ENCODE measurements at regions not wholly inside any gene's neighbourhood (a gene's known extent, or its start where the extent isn't known, plus 50 kb on each side); places are given as distances from the start of the nearest gene placed in this dataset.

DNA sequence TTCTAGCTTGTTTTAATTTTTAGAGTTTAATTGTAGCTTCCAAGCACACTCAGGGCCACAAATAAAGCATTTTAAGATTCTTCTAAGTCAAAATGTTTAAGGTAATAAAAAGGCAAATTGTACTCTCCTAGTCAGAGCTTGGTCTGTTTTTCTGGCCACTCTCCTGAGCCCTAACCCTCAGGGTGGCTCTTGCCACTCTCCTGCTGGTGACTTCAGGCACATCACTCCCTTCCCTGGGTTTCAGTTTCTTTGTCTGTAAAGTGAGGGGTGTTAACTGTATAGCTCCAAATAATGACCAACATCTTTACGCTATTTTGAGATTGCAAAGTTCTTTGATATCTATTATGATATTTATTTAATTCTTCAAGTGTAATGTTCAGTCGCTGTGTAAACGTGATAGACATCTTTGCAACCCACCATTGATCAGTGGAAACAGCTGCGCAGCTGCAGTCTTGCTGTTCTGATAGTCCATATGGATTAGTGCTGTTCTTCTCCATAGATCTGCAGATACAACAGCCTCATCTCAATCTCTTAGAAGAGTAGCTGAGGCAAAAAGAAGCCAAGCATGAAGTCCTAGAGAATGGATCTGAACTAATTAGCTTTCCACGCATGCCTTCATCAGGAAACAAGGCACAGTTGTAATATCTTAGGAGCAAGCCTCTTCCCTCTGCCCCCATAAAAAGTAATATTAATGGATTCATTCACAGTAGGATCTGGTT is 189.9 kb downstream of the PLPP4 start:
- H3K27me3 ChIP-seq (ENCODE audit: insufficient read depth, low read length), result no peaks in the 10 kb centered on the region
- no peaks in the 10 kb centered on the region for H4K20me1 ChIP-seq (ENCODE audit: insufficient read depth, low read length)
- no peaks in the 10 kb centered on the region for H3K79me2 ChIP-seq (ENCODE audit: insufficient read depth, low read length)
- H3K9me3 ChIP-seq (ENCODE audit: low read depth, low read length), result no peaks in the 10 kb centered on the region
- H3K4me1 ChIP-seq (ENCODE audit: insufficient read depth, low read length), result no peaks in the 10 kb centered on the region
- H3K27ac ChIP-seq (ENCODE audit: low read depth, low read length), result no peak overlapping the region
- TF ChIP-seq, protein P1, sequence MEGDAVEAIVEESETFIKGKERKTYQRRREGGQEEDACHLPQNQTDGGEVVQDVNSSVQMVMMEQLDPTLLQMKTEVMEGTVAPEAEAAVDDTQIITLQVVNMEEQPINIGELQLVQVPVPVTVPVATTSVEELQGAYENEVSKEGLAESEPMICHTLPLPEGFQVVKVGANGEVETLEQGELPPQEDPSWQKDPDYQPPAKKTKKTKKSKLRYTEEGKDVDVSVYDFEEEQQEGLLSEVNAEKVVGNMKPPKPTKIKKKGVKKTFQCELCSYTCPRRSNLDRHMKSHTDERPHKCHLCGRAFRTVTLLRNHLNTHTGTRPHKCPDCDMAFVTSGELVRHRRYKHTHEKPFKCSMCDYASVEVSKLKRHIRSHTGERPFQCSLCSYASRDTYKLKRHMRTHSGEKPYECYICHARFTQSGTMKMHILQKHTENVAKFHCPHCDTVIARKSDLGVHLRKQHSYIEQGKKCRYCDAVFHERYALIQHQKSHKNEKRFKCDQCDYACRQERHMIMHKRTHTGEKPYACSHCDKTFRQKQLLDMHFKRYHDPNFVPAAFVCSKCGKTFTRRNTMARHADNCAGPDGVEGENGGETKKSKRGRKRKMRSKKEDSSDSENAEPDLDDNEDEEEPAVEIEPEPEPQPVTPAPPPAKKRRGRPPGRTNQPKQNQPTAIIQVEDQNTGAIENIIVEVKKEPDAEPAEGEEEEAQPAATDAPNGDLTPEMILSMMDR (IDR thresholded peaks at IDR 0.05; ENCODE audit: extremely low read depth, low read depth, low read length), result no peak
- no peak overlapping the region for H3K4me2 ChIP-seq (ENCODE audit: insufficient read depth, low read length)
- no peak for DNase-seq (ENCODE audit: insufficient read length, low spot score, missing footprints)
- no peaks in the 10 kb centered on the region for H3K36me3 ChIP-seq (ENCODE audit: insufficient read depth, low read length)
- H3K4me3 ChIP-seq (ENCODE audit: insufficient read depth, low read length), result no peak overlapping the region
- no peak overlapping the region for H2AFZ ChIP-seq (ENCODE audit: low read length)

DNA sequence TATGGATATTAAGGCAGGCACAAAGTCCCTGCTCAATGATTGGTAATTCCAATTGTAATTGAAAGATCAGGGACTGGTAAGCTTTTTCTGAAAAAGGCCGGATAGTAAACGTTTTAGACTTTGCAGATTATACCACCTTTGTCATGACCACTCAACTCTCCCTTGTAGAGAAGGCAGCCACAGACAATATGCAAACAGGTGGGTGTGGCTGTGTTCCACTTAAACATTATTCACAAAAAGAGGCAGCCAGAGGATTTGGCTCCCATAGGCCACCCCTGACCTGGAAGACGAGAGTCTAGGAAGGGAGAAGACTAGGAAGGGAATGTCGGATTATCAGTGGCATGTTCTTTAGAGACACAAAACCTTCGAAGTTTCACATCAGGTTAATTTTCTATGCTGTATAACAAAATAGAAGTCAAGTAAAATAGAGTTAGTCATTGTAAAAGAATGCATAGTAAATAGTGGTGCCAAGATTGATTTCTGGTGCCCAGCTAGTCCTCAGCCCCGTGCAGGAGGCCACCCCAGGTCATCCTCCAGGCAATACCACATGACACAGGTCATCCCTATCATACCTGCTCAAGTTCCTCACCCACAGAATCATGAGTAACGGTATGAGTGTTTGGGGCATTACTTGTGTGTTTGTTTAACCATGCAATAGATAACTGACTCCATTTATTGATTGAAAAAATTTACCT is 193.8 kb downstream of the PLPP4 start:
- Histone ChIP-seq H4K20me1 (ENCODE audit: insufficient read depth, low read length) (no peaks in the 10 kb centered on the region), H3K36me3 (ENCODE audit: insufficient read depth, low read length) (no peaks in the 10 kb centered on the region), H3K4me2 (ENCODE audit: insufficient read depth, low read length) (no peak overlapping the region), H3K79me2 (ENCODE audit: insufficient read depth, low read length) (no peaks in the 10 kb centered on the region), H3K27ac (ENCODE audit: low read depth, low read length) (no peak overlapping the region), H3K4me3 (ENCODE audit: insufficient read depth, low read length) (no peak overlapping the region), H2AFZ (ENCODE audit: low read length) (no peak overlapping the region), H3K4me1 (ENCODE audit: insufficient read depth, low read length) (no peaks in the 10 kb centered on the region), H3K27me3 (ENCODE audit: insufficient read depth, low read length) (no peaks in the 10 kb centered on the region), H3K9me3 (ENCODE audit: low read depth, low read length) (no peaks in the 10 kb centered on the region)
- TF ChIP-seq, protein P1 (IDR thresholded peaks at IDR 0.05; ENCODE audit: extremely low read depth, low read depth, low read length), result no peak
- DNase-seq (ENCODE audit: insufficient read length, low spot score, missing footprints), result no peak

DNA sequence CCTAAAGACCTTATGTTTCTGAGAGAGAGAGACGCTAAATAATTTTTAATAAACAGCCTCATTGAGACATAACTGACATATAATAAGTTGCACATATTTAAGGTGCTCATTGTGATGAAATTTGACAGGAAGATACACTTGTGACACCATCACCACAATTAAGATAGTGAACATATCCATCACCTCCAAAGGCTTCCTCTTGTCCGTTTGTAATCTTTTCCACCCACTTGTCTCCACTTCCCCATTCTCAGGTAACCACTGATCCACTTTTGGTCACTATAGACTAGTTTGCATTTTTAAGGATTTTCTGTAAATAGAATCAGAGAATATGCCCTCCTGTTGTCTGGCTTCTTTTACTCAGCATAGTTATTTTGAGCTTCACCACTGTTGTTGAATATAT is 195.1 kb upstream of the WDR11 start:
- H3K9me3 ChIP-seq (ENCODE audit: low read depth, low read length), result no peaks in the 10 kb centered on the region
- no peaks in the 10 kb centered on the region for H3K36me3 ChIP-seq (ENCODE audit: insufficient read depth, low read length)
- H3K4me1 ChIP-seq (ENCODE audit: insufficient read depth, low read length), result no peaks in the 10 kb centered on the region
- no peaks in the 10 kb centered on the region for H3K79me2 ChIP-seq (ENCODE audit: insufficient read depth, low read length)
- no peaks in the 10 kb centered on the region for H4K20me1 ChIP-seq (ENCODE audit: insufficient read depth, low read length)
- no peak overlapping the region for H3K4me3 ChIP-seq (ENCODE audit: insufficient read depth, low read length)
- no peak for DNase-seq (ENCODE audit: insufficient read length, low spot score, missing footprints)
- H3K27ac ChIP-seq (ENCODE audit: low read depth, low read length), result no peak overlapping the region
- no peak overlapping the region for H2AFZ ChIP-seq (ENCODE audit: low read length)
- no peaks in the 10 kb centered on the region for H3K27me3 ChIP-seq (ENCODE audit: insufficient read depth, low read length)
- TF ChIP-seq, protein P1 (IDR thresholded peaks at IDR 0.05; ENCODE audit: extremely low read depth, low read depth, low read length), result no peak
- H3K4me2 ChIP-seq (ENCODE audit: insufficient read depth, low read length), result no peak overlapping the region

DNA sequence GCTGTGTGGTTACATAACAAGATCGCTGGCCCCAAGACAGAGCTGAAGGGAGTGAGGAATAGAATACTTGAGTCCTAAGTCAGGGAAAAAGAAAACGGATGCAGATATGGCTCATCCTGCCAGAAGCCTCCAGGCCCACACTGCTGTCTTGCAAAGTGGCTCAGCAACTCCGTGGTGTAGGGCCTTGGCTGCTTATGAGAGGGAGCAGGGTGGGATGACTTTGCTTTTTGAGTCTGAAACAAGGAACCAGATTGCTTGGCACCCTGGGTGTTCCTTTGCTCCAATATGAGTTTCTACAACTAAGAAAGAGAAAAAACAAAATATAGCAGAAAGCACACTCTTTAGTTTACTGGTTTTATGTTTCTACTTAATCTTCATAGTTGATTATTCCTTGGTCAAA is 193.8 kb upstream of the WDR11 start:
- H3K27me3 ChIP-seq (ENCODE audit: insufficient read depth, low read length), result no peaks in the 10 kb centered on the region
- H3K27ac ChIP-seq (ENCODE audit: low read depth, low read length), result no peak overlapping the region
- no peaks in the 10 kb centered on the region for H3K36me3 ChIP-seq (ENCODE audit: insufficient read depth, low read length)
- H3K4me3 ChIP-seq (ENCODE audit: insufficient read depth, low read length), result no peak overlapping the region
- TF ChIP-seq, protein P1 (IDR thresholded peaks at IDR 0.05; ENCODE audit: extremely low read depth, low read depth, low read length), result no peak
- H2AFZ ChIP-seq (ENCODE audit: low read length), result no peak overlapping the region
- no peaks in the 10 kb centered on the region for H3K4me1 ChIP-seq (ENCODE audit: insufficient read depth, low read length)
- no peaks in the 10 kb centered on the region for H3K79me2 ChIP-seq (ENCODE audit: insufficient read depth, low read length)
- H4K20me1 ChIP-seq (ENCODE audit: insufficient read depth, low read length), result no peaks in the 10 kb centered on the region
- DNase-seq (ENCODE audit: insufficient read length, low spot score, missing footprints), result no peak
- no peak overlapping the region for H3K4me2 ChIP-seq (ENCODE audit: insufficient read depth, low read length)
- no peaks in the 10 kb centered on the region for H3K9me3 ChIP-seq (ENCODE audit: low read depth, low read length)

Data from osteoblast (primary cell).